ENCODE measurements at regions not wholly inside any gene's neighbourhood (a gene's known extent, or its start where the extent isn't known, plus 50 kb on each side); places are given as distances from the start of the nearest gene placed in this dataset.

GRCh38 chr2:121089166-121089510, 195.9 kb downstream of the TFCP2L1 start:
- DNase-seq (ENCODE audit: low read depth in 2 of 2) = no peak

- DNase-seq (ENCODE audit: low read depth in 2 of 2) = no peak
Measured at GRCh38 chr2:121090088-121090715, 194.8 kb downstream of the TFCP2L1 start.

- DNase-seq (ENCODE audit: low read depth in 2 of 2) = no peak
Measured at GRCh38 chr2:121092095-121092494, 192.9 kb downstream of the TFCP2L1 start.

GRCh38 chr2:121093692-121094091, 191.3 kb downstream of the TFCP2L1 start:
- DNase-seq (ENCODE audit: low read depth in 2 of 2) = no peak

GRCh38 chr2:121094101-121094500, 190.9 kb downstream of the TFCP2L1 start:
- DNase-seq (ENCODE audit: low read depth in 2 of 2) = no peak

- DNase-seq (ENCODE audit: low read depth in 2 of 2) = no peak
Measured at GRCh38 chr2:121094845-121095244, 190.2 kb downstream of the TFCP2L1 start.

- DNase-seq (ENCODE audit: low read depth in 2 of 2) = peak; percentile 40 to 58
Measured at GRCh38 chr2:121095257-121096080, 189.5 kb downstream of the TFCP2L1 start.

- DNase-seq (ENCODE audit: low read depth in 2 of 2) = no peak
Measured at GRCh38 chr2:121096611-121097010, 188.4 kb downstream of the TFCP2L1 start.

GRCh38 chr2:121098556-121098955, 186.4 kb downstream of the TFCP2L1 start:
- DNase-seq (ENCODE audit: low read depth in 2 of 2) = no peak

- DNase-seq (ENCODE audit: low read depth in 2 of 2) = no peak
Measured at GRCh38 chr2:121099329-121100290, 185.4 kb downstream of the TFCP2L1 start.

- DNase-seq (ENCODE audit: low read depth in 2 of 2) = no peak
Measured at GRCh38 chr2:121101093-121101715, 183.8 kb downstream of the TFCP2L1 start.

GRCh38 chr2:121102941-121103340, 182.1 kb downstream of the TFCP2L1 start:
- no peak for DNase-seq (ENCODE audit: low read depth in 2 of 2)

GRCh38 chr2:121103960-121104359, 181.0 kb downstream of the TFCP2L1 start:
- DNase-seq (ENCODE audit: low read depth in 2 of 2) = no peak

GRCh38 chr2:121104721-121105141, 180.3 kb downstream of the TFCP2L1 start:
- no peak for DNase-seq (ENCODE audit: low read depth in 2 of 2)

- no peak for DNase-seq (ENCODE audit: low read depth in 2 of 2)
Measured at GRCh38 chr2:121110924-121111323, 174.1 kb downstream of the TFCP2L1 start.

GRCh38 chr2:121118951-121119350, 166.1 kb downstream of the TFCP2L1 start:
- no peak for DNase-seq (ENCODE audit: low read depth in 2 of 2)

- no peak for DNase-seq (ENCODE audit: low read depth in 2 of 2)
Measured at GRCh38 chr2:121120411-121120810, 164.6 kb downstream of the TFCP2L1 start.

GRCh38 chr2:121120991-121121390, 164.0 kb downstream of the TFCP2L1 start:
- no peak for DNase-seq (ENCODE audit: low read depth in 2 of 2)

- DNase-seq (ENCODE audit: low read depth in 2 of 2) = no peak
Measured at GRCh38 chr2:121121661-121122060, 163.3 kb downstream of the TFCP2L1 start.

- DNase-seq (ENCODE audit: low read depth in 2 of 2) = no peak
Measured at GRCh38 chr2:121123268-121123667, 161.7 kb downstream of the TFCP2L1 start.

- no peak for DNase-seq (ENCODE audit: low read depth in 2 of 2)
Measured at GRCh38 chr2:121124330-121124729, 160.7 kb downstream of the TFCP2L1 start.

GRCh38 chr2:121125350-121125749, 159.7 kb downstream of the TFCP2L1 start:
- no peak for DNase-seq (ENCODE audit: low read depth in 2 of 2)

All from dermis microvascular lymphatic vessel endothelial cell (primary cell).